ENCODE measurements at regions not wholly inside any gene's neighbourhood (a gene's known extent, or its start where the extent isn't known, plus 50 kb on each side); places are given as distances from the start of the nearest gene placed in this dataset.

GRCh38 chr2:217220228-217221013, 360.6 kb upstream of the TNP1 start:
- TF ChIP-seq GATA1 (IDR thresholded peaks at IDR 0.05; ENCODE audit: low read depth, low read length) (no peak), POLR2A (IDR thresholded peaks at IDR 0.05; ENCODE audit: low read length) (no peak)
- DNase-seq = no peak

- TF ChIP-seq POLR2A (IDR thresholded peaks at IDR 0.05; ENCODE audit: low read length) = no peak
- peak in 1 of 2 experiments; percentile 42 for DNase-seq
Measured at GRCh38 chr2:217219164-217219520, 359.3 kb upstream of the TNP1 start.

DNA sequence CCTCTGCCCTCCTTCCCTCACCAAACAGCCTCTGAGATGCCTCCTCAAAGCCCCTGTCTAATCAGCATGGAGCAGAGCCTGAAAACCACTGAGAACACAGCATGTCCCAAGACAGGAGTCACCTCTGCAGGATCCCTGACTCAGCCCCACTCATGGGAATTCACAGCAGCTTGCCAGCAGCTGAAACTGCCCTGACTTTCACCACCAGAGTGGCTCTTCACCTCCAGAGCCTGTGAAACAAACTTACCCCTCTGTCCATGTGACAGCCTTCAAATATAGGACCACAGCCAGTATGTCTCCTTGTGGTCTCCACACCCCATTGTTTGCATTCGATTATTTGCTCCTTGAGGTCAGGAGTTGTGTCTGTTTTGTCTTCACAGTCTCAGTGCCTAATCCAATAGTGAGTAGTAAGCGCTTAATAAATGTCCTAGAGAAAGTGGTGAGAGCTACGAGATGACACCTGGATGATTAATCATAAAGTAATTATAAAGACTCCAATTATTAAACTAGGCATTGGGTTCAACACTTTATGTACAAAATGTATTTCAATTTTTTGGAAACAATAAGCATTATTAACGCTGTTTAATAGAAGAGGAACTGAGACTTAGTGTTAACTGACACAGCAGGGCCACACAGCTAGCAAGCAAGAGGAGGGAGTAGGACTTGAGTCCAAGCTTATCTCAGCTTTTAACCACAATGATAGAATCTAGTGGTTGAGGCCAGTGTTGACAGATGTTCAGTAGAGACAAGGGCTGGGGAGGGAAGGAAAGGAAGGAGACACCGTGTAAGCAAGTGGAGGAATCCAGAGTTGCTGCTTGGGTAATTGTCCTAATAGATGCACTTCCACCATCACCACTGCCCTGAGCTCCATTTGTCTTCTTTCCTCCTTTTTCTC, 358.7 kb upstream of the TNP1 start:
- peak; percentile 61 to 89 for DNase-seq
- no peak for TF ChIP-seq POLR2A (IDR thresholded peaks at IDR 0.05; ENCODE audit: low read length)
- TF ChIP-seq GATA1 (IDR thresholded peaks at IDR 0.05; ENCODE audit: low read depth, low read length) = peak; percentile 19

- no peak for DNase-seq
- TF ChIP-seq POLR2A (IDR thresholded peaks at IDR 0.05; ENCODE audit: low read length) = no peak
- no peak for TF ChIP-seq GATA1 (IDR thresholded peaks at IDR 0.05; ENCODE audit: low read depth, low read length)
Measured at GRCh38 chr2:217216982-217217381, 357.1 kb upstream of the TNP1 start.

DNA sequence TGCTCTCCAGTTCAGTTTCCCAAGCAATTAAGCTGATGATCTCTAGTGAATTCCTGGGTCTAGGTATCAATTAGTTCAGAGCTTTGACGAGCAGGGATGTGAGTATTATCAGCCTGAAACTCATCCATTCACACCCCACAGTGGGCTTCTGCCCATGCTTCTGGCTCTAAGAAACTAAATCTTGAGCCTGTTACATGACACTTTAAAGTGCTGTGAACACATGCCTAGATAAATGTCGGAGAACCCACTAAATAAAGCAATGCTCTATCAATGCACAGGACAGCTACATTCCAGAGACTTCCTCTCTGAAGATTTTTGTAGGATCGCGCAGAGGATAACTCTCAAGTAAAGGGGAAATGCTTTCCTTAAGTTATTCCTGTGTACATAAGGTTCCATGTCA, 356.5 kb upstream of the TNP1 start:
- no peak for DNase-seq
- TF ChIP-seq GATA1 (IDR thresholded peaks at IDR 0.05; ENCODE audit: low read depth, low read length) (no peak), POLR2A (IDR thresholded peaks at IDR 0.05; ENCODE audit: low read length) (no peak)

DNA sequence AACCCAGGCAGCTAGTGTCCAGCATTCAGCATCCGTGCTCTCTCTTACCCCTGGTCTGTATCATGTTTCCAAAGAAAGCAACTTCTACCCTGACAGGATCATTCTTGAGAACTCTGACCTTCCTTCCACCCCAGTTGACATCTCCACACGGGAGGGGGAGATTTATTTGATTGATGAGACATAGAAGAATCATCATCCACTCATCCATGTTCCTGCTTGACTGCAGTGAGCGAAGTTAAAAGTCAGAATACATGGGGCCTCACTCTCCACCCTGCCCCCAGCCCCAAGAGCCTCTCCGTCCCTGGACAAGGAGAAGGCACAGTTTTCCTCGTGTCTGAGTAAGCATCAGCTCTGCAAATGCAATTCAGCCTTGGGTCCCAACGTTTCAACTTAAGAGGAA, 356.0 kb upstream of the TNP1 start:
- TF ChIP-seq POLR2A (IDR thresholded peaks at IDR 0.05; ENCODE audit: low read length) = no peak
- TF ChIP-seq GATA1 (IDR thresholded peaks at IDR 0.05; ENCODE audit: low read depth, low read length) = no peak
- no peak for DNase-seq

DNA sequence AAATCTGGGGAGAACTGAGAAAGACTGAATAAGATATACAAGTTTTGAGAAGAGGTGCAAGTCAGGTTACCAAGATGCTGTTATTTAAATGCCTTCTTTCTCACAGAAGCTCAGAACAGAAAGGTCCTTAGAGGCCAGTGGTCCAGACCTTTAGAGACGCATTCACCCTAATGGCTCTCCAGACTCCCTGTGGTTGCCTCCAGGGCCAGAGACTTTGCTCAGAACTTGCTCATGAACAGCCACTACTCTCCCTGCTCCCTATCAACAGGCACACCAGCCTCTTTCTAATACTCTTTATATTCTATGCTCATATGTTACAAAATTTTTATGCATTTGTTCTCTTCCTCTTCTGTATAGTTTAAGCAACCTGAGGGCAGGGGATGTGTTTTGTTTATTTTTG, 349.0 kb upstream of the TNP1 start:
- no peak for DNase-seq
- TF ChIP-seq GATA1 (IDR thresholded peaks at IDR 0.05; ENCODE audit: low read depth, low read length) = no peak
- no peak for TF ChIP-seq POLR2A (IDR thresholded peaks at IDR 0.05; ENCODE audit: low read length)

- no peak for TF ChIP-seq POLR2A (IDR thresholded peaks at IDR 0.05; ENCODE audit: low read length)
- TF ChIP-seq GATA1 (IDR thresholded peaks at IDR 0.05; ENCODE audit: low read depth, low read length) = no peak
Measured at GRCh38 chr2:217207699-217208010, 347.8 kb upstream of the TNP1 start.

GRCh38 chr2:217206907-217207698, 347.2 kb upstream of the TNP1 start:
- no peak for DNase-seq
- TF ChIP-seq GATA1 (IDR thresholded peaks at IDR 0.05; ENCODE audit: low read depth, low read length) = no peak
- no peak for TF ChIP-seq POLR2A (IDR thresholded peaks at IDR 0.05; ENCODE audit: low read length)

More at GRCh38 chr2:217207699-217208010, 347.8 kb upstream of the TNP1 start:
- DNase-seq = no peak

GRCh38 chr2:217206016-217206725, 346.3 kb upstream of the TNP1 start:
- TF ChIP-seq GATA1 (IDR thresholded peaks at IDR 0.05; ENCODE audit: low read depth, low read length) (no peak), POLR2A (IDR thresholded peaks at IDR 0.05; ENCODE audit: low read length) (no peak)

GRCh38 chr2:217204358-217204757, 344.5 kb upstream of the TNP1 start:
- no peak for DNase-seq
- no peak for TF ChIP-seq POLR2A (IDR thresholded peaks at IDR 0.05; ENCODE audit: low read length)
- TF ChIP-seq GATA1 (IDR thresholded peaks at IDR 0.05; ENCODE audit: low read depth, low read length) = no peak

More at GRCh38 chr2:217206016-217206725, 346.3 kb upstream of the TNP1 start:
- no peak for DNase-seq

DNA sequence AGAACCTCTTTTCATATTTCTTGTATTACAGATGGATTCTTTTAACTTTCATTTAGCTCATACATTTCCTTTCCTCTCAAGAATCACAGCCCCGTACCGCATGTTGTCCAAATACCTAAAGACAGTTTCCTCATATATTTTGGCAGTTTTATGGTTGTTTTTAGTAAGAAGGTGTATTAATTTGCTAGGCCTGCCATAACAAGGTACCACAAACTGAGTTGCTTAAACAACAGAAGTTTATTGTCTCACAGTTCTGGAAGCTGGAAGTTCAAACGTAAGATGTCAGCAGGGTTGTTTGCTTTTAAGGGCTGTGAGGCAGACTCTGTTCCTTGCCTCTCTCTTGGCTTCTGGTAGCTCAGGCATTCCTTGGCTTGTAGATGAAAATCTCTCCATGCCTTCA, 343.2 kb upstream of the TNP1 start:
- DNase-seq = no peak
- TF ChIP-seq POLR2A (IDR thresholded peaks at IDR 0.05; ENCODE audit: low read length) (no peak), GATA1 (IDR thresholded peaks at IDR 0.05; ENCODE audit: low read depth, low read length) (no peak)

GRCh38 chr2:217199255-217199630, 339.4 kb upstream of the TNP1 start:
- no peak for DNase-seq
- no peak for TF ChIP-seq GATA1 (IDR thresholded peaks at IDR 0.05; ENCODE audit: low read depth, low read length)
- TF ChIP-seq POLR2A (IDR thresholded peaks at IDR 0.05; ENCODE audit: low read length) = no peak
